ENCODE measurements at regions not wholly inside any gene's neighbourhood (a gene's known extent, or its start where the extent isn't known, plus 50 kb on each side); places are given as distances from the start of the nearest gene placed in this dataset.
"Not testable (repeated sequence)": the region's sequence is repeated elsewhere in the genome, so short reads cannot be mapped to it uniquely, and the experiment has no call there.

- Histone ChIP-seq H3K27me3 (ENCODE audit: insufficient read depth in 3 of 3, low read length in 2 of 3) (no peaks in the 10 kb centered on the region), H3K4me1 (no peaks in the 10 kb centered on the region), H3K36me3 (ENCODE audit: insufficient read depth in 1 of 2, low read depth in 1 of 2) (no peaks in the 10 kb centered on the region), H3K9me3 (no peaks in the 10 kb centered on the region), H3K4me3 (no peak overlapping the region), H3K27ac (no peak overlapping the region)
- intact Hi-C loops (cut with DNase I), result no loop called here
- ATAC-seq, result no peak
- TF ChIP-seq, protein P1, sequence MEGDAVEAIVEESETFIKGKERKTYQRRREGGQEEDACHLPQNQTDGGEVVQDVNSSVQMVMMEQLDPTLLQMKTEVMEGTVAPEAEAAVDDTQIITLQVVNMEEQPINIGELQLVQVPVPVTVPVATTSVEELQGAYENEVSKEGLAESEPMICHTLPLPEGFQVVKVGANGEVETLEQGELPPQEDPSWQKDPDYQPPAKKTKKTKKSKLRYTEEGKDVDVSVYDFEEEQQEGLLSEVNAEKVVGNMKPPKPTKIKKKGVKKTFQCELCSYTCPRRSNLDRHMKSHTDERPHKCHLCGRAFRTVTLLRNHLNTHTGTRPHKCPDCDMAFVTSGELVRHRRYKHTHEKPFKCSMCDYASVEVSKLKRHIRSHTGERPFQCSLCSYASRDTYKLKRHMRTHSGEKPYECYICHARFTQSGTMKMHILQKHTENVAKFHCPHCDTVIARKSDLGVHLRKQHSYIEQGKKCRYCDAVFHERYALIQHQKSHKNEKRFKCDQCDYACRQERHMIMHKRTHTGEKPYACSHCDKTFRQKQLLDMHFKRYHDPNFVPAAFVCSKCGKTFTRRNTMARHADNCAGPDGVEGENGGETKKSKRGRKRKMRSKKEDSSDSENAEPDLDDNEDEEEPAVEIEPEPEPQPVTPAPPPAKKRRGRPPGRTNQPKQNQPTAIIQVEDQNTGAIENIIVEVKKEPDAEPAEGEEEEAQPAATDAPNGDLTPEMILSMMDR (IDR thresholded peaks at IDR 0.05), result no peak
- WGBS, 3 donors, result 44 to 72% (median 46%) methylated on average over 1 of the region's 1 CpG
- no peak for DNase-seq
Measured at GRCh38 chr10:85111271-85111670, 782.9 kb downstream of the CCSER2 start.

GRCh38 chr10:85124603-85125051, 796.2 kb downstream of the CCSER2 start:
- DNase-seq (no peak), ATAC-seq (no peak)
- Histone ChIP-seq H3K27me3 (ENCODE audit: insufficient read depth in 3 of 3, low read length in 2 of 3) (no peaks in the 10 kb centered on the region), H3K27ac (no peak overlapping the region), H3K36me3 (ENCODE audit: insufficient read depth in 1 of 2, low read depth in 1 of 2) (no peaks in the 10 kb centered on the region), H3K9me3 (no peaks in the 10 kb centered on the region), H3K4me3 (no peak overlapping the region), H3K4me1 (no peaks in the 10 kb centered on the region)
- intact Hi-C loops (cut with DNase I), result no loop called here
- WGBS, 3 donors, result 45 to 70% (median 46%) methylated on average over 3 of the region's 3 CpGs
- TF ChIP-seq, protein P1 (IDR thresholded peaks at IDR 0.05), result no peak

DNA sequence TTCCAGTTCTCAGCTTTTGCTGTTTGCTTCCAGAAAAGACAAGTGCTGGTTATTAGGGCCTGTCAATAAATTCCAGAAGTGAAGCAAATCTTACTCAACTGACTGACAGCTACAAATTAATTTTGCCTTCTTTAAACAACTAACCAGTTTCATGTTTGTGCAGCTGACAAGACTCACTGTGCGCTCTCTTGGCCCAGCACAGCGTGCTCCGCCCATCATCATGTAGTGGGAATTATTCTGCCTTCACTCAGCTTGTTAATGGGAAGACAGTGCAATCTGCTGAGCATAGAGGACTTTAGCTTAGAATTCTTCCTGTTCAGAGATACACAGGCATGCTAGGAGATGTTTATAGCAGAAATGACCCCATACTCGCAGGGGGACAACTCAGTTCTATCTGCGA, 808.9 kb downstream of the CCSER2 start:
- ATAC-seq, result no peak
- H3K4me3 ChIP-seq, result no peak overlapping the region
- H3K27ac ChIP-seq, result no peak overlapping the region
- no peak for DNase-seq
- intact Hi-C loops (cut with DNase I), result no loop called here
- TF ChIP-seq, protein P1 (IDR thresholded peaks at IDR 0.05), result no peak
- H3K9me3 ChIP-seq, result no peaks in the 10 kb centered on the region
- H3K27me3 ChIP-seq (ENCODE audit: insufficient read depth in 3 of 3, low read length in 2 of 3), result no peaks in the 10 kb centered on the region
- no peaks in the 10 kb centered on the region for H3K36me3 ChIP-seq (ENCODE audit: insufficient read depth in 1 of 2, low read depth in 1 of 2)
- H3K4me1 ChIP-seq, result no peaks in the 10 kb centered on the region
- WGBS, 3 donors, result 86 to 87% (median 87%) methylated on average over 5 of the region's 5 CpGs

DNA sequence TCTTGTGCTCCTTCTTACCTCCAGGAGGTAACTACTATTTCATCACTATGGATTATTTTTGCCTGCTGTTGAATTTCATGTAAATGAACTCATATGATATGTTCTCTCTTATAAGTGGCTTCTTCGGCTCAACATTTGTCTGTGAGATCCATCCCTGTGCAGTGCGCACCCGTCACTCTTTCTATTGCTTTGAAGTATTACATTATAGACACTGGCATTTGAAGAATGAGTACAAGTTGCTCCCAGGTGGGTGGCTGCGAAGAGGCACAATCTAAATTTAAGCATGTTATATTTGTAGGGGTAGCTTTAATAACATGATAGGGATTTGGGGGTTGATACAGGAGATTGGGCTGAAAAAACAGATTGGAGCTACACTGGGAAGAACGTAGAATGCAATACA, 809.7 kb downstream of the CCSER2 start:
- Histone ChIP-seq H3K9me3 (no peaks in the 10 kb centered on the region), H3K27ac (no peak overlapping the region), H3K27me3 (ENCODE audit: insufficient read depth in 3 of 3, low read length in 2 of 3) (no peaks in the 10 kb centered on the region), H3K4me3 (no peak overlapping the region), H3K4me1 (no peaks in the 10 kb centered on the region), H3K36me3 (ENCODE audit: insufficient read depth in 1 of 2, low read depth in 1 of 2) (no peaks in the 10 kb centered on the region)
- ATAC-seq (no peak), DNase-seq (no peak)
- WGBS, 3 donors, result 79 to 85% (median 83%) methylated on average over 5 of the region's 5 CpGs
- intact Hi-C loops (cut with DNase I), result no loop called here
- TF ChIP-seq, protein P1 (IDR thresholded peaks at IDR 0.05), result no peak

- TF ChIP-seq, protein P1 (IDR thresholded peaks at IDR 0.05), result no peak
- WGBS, 3 donors, result 52 to 67% (median 62%) methylated on average over 5 of the region's 5 CpGs
- DNase-seq, result no peak
- H3K9me3 ChIP-seq, result no peaks in the 10 kb centered on the region
- no peak for ATAC-seq
- H3K27ac ChIP-seq, result no peak overlapping the region
- no peak overlapping the region for H3K4me3 ChIP-seq
- no peaks in the 10 kb centered on the region for H3K4me1 ChIP-seq
- no peaks in the 10 kb centered on the region for H3K36me3 ChIP-seq (ENCODE audit: insufficient read depth in 1 of 2, low read depth in 1 of 2)
- intact Hi-C loops (cut with DNase I), result no loop called here
- no peaks in the 10 kb centered on the region for H3K27me3 ChIP-seq (ENCODE audit: insufficient read depth in 3 of 3, low read length in 2 of 3)
Measured at GRCh38 chr10:85139124-85139523, 810.7 kb downstream of the CCSER2 start.

GRCh38 chr10:85141520-85141919, 813.1 kb downstream of the CCSER2 start:
- H3K9me3 ChIP-seq; intact Hi-C loops (cut with DNase I); H3K4me1 ChIP-seq; ATAC-seq; H3K36me3 ChIP-seq (ENCODE audit: insufficient read depth in 1 of 2, low read depth in 1 of 2); DNase-seq; H3K4me3 ChIP-seq; H3K27me3 ChIP-seq (ENCODE audit: insufficient read depth in 3 of 3, low read length in 2 of 3); H3K27ac ChIP-seq: not testable (repeated sequence)
- 95% methylated on average over 12 to 25 of the region's 25 CpGs for WGBS, 3 donors

Measured in psoas muscle (tissue), 7 donors.